ENCODE measurements at regions not wholly inside any gene's neighbourhood (a gene's known extent, or its start where the extent isn't known, plus 50 kb on each side); places are given as distances from the start of the nearest gene placed in this dataset.

DNA sequence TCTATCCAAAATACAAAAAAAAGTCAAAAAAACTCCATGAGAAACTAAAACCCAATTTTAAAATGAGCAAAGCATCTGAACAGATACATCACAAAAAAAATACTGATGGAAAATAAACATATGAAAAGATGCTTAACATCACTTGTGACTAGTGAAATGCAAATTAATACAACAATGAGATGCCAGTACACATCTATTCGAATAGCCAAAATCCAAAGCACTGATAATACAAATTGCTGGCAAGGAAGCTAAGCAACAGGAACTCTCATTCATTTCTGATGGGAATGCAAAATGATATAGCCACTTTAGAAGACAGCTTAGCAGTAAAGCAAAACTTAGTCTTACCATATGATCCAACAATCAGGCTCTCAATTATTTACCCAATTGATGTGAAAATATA, 190.2 kb upstream of the FN1 start:
- TF ChIP-seq POLR2AphosphoS5 (IDR thresholded peaks at IDR 0.05) (no peak), EP300 (conservative IDR thresholded peaks at IDR 0.05; ENCODE audit: poor library complexity, severe bottlenecking) (no peak), RAD21 (conservative IDR thresholded peaks at IDR 0.05) (no peak), EZH2 (IDR thresholded peaks at IDR 0.05; ENCODE audit: borderline replicate concordance, insufficient read depth, low read length, poor library complexity, severe bottlenecking) (no peak), SMC3 (conservative IDR thresholded peaks at IDR 0.05; ENCODE audit: poor library complexity) (no peak), TAF1 (IDR thresholded peaks at IDR 0.05; ENCODE audit: low read depth) (no peak), MXI1 (conservative IDR thresholded peaks at IDR 0.05; ENCODE audit: poor library complexity, severe bottlenecking) (no peak)
- TF ChIP-seq, protein P1, sequence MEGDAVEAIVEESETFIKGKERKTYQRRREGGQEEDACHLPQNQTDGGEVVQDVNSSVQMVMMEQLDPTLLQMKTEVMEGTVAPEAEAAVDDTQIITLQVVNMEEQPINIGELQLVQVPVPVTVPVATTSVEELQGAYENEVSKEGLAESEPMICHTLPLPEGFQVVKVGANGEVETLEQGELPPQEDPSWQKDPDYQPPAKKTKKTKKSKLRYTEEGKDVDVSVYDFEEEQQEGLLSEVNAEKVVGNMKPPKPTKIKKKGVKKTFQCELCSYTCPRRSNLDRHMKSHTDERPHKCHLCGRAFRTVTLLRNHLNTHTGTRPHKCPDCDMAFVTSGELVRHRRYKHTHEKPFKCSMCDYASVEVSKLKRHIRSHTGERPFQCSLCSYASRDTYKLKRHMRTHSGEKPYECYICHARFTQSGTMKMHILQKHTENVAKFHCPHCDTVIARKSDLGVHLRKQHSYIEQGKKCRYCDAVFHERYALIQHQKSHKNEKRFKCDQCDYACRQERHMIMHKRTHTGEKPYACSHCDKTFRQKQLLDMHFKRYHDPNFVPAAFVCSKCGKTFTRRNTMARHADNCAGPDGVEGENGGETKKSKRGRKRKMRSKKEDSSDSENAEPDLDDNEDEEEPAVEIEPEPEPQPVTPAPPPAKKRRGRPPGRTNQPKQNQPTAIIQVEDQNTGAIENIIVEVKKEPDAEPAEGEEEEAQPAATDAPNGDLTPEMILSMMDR (IDR thresholded peaks at IDR 0.05; ENCODE audit: poor library complexity, severe bottlenecking): no peak
- TF ChIP-seq, protein P2, sequence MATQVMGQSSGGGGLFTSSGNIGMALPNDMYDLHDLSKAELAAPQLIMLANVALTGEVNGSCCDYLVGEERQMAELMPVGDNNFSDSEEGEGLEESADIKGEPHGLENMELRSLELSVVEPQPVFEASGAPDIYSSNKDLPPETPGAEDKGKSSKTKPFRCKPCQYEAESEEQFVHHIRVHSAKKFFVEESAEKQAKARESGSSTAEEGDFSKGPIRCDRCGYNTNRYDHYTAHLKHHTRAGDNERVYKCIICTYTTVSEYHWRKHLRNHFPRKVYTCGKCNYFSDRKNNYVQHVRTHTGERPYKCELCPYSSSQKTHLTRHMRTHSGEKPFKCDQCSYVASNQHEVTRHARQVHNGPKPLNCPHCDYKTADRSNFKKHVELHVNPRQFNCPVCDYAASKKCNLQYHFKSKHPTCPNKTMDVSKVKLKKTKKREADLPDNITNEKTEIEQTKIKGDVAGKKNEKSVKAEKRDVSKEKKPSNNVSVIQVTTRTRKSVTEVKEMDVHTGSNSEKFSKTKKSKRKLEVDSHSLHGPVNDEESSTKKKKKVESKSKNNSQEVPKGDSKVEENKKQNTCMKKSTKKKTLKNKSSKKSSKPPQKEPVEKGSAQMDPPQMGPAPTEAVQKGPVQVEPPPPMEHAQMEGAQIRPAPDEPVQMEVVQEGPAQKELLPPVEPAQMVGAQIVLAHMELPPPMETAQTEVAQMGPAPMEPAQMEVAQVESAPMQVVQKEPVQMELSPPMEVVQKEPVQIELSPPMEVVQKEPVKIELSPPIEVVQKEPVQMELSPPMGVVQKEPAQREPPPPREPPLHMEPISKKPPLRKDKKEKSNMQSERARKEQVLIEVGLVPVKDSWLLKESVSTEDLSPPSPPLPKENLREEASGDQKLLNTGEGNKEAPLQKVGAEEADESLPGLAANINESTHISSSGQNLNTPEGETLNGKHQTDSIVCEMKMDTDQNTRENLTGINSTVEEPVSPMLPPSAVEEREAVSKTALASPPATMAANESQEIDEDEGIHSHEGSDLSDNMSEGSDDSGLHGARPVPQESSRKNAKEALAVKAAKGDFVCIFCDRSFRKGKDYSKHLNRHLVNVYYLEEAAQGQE (IDR thresholded peaks at IDR 0.05; ENCODE audit: borderline replicate concordance): no peak
- Histone ChIP-seq H3K27ac (ENCODE audit: low read length) (no peak overlapping the region), H2AFZ (ENCODE audit: low read depth, low read length) (no peak overlapping the region), H3K9me2 (ENCODE audit: insufficient read depth, low read length) (no peaks in the 10 kb centered on the region), H3F3A (ENCODE audit: insufficient read depth, low read length, poor library complexity, severe bottlenecking) (no peaks in the 10 kb centered on the region), H3K36me3 (ENCODE audit: insufficient read depth, low read length) (no peaks in the 10 kb centered on the region), H3K27me3 (ENCODE audit: insufficient read depth, low read depth, low read length) (no peaks in the 10 kb centered on the region), H3K4me2 (ENCODE audit: low read length) (no peak overlapping the region), H3K79me2 (replicated peaks; ENCODE audit: insufficient read depth, low read length) (no peaks in the 10 kb centered on the region), H3K9me3 (ENCODE audit: low read length) (no peaks in the 10 kb centered on the region), H3K9ac (ENCODE audit: low read length) (no peak overlapping the region), H4K20me1 (ENCODE audit: insufficient read depth) (no peaks in the 10 kb centered on the region), H3K4me3 (ENCODE audit: low read length) (no peak overlapping the region)

DNA sequence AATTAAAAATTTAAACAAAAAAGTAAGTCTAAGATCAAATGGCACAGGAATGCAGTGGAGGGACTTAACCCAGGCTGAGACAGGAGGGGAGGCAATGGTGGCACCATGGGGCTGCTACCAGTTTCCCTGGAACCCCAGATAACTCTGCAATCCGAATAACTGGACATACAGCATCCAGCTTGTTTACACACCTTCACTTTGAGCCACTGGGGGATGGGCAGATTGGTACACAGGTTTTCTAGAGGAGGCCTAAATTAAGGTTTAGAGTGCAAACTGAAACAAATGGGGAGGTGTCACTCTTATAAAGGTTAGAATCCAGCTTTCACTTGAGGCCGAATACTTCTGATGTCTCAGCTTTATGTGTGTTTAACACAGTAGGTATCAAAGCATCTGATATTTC, 189.3 kb upstream of the FN1 start:
- TF ChIP-seq POLR2AphosphoS5 (IDR thresholded peaks at IDR 0.05) (no peak), TAF1 (IDR thresholded peaks at IDR 0.05; ENCODE audit: low read depth) (no peak), MXI1 (conservative IDR thresholded peaks at IDR 0.05; ENCODE audit: poor library complexity, severe bottlenecking) (no peak), EZH2 (IDR thresholded peaks at IDR 0.05; ENCODE audit: borderline replicate concordance, insufficient read depth, low read length, poor library complexity, severe bottlenecking) (no peak), RAD21 (conservative IDR thresholded peaks at IDR 0.05) (no peak), EP300 (conservative IDR thresholded peaks at IDR 0.05; ENCODE audit: poor library complexity, severe bottlenecking) (no peak), SMC3 (conservative IDR thresholded peaks at IDR 0.05; ENCODE audit: poor library complexity) (no peak)
- TF ChIP-seq, protein P1 (IDR thresholded peaks at IDR 0.05; ENCODE audit: poor library complexity, severe bottlenecking): no peak
- TF ChIP-seq, protein P2 (IDR thresholded peaks at IDR 0.05; ENCODE audit: borderline replicate concordance): no peak
- Histone ChIP-seq H3K9me2 (ENCODE audit: insufficient read depth, low read length) (no peaks in the 10 kb centered on the region), H3K4me3 (ENCODE audit: low read length) (no peak overlapping the region), H3K79me2 (replicated peaks; ENCODE audit: insufficient read depth, low read length) (no peaks in the 10 kb centered on the region), H2AFZ (ENCODE audit: low read depth, low read length) (no peak overlapping the region), H3F3A (ENCODE audit: insufficient read depth, low read length, poor library complexity, severe bottlenecking) (no peaks in the 10 kb centered on the region), H3K36me3 (ENCODE audit: insufficient read depth, low read length) (no peaks in the 10 kb centered on the region), H3K4me2 (ENCODE audit: low read length) (no peak overlapping the region), H3K27me3 (ENCODE audit: insufficient read depth, low read depth, low read length) (no peaks in the 10 kb centered on the region), H4K20me1 (ENCODE audit: insufficient read depth) (no peaks in the 10 kb centered on the region), H3K9me3 (ENCODE audit: low read length) (no peaks in the 10 kb centered on the region), H3K9ac (ENCODE audit: low read length) (no peak overlapping the region), H3K27ac (ENCODE audit: low read length) (no peak overlapping the region)

All from neural cell (in vitro differentiated cells).